ENCODE measurements at regions not wholly inside any gene's neighbourhood (a gene's known extent, or its start where the extent isn't known, plus 50 kb on each side); places are given as distances from the start of the nearest gene placed in this dataset.
A peak's percentile ranks its signal among the peaks of the same experiment; 100 is the strongest.

- H3K4me2 ChIP-seq (ENCODE audit: insufficient read depth, insufficient read length, low read length): no peak overlapping the region
- H3K14ac ChIP-seq (ENCODE audit: insufficient read depth, low read length): no peak overlapping the region
- no peaks in the 10 kb centered on the region for H3K79me1 ChIP-seq (ENCODE audit: insufficient read depth, low read depth, low read length, poor library complexity, severe bottlenecking)
- no peak overlapping the region for H3K18ac ChIP-seq (ENCODE audit: insufficient read length, low read depth, low read length)
- H4K8ac ChIP-seq (replicated peaks; ENCODE audit: insufficient read length, low read depth, low read length): no peak overlapping the region
- H2AFZ ChIP-seq (ENCODE audit: low read length): no peak overlapping the region
- no peaks in the 10 kb centered on the region for H3K4me1 Mint-ChIP-seq
- H3K27ac Mint-ChIP-seq: no peak overlapping the region
- TF ChIP-seq CTCF (conservative IDR thresholded peaks at IDR 0.05): peak; percentile 53
- H4K91ac ChIP-seq (ENCODE audit: insufficient read length, low read depth, low read length): no peak overlapping the region
- no peak overlapping the region for H2BK15ac ChIP-seq (ENCODE audit: low read depth, low read length)
- H3K23ac ChIP-seq (ENCODE audit: insufficient read length, low read depth, low read length): no peak overlapping the region
- H3K36me3 Mint-ChIP-seq (ENCODE audit: insufficient read depth in 1 of 3, low read depth in 3 of 3): peaks cover 0 to 2% (median 0%) of the 10 kb centered on the region in 3 experiments; a peak in 2 of 7 replicates
- no peak overlapping the region for H3T11ph ChIP-seq (ENCODE audit: low read length)
- no peaks in the 10 kb centered on the region for H3K9me3 ChIP-seq (ENCODE audit: control insufficient read depth, low read depth, low read length)
- no peaks in the 10 kb centered on the region for H3K4me1 ChIP-seq (ENCODE audit: insufficient read depth, low read length)
- no peak overlapping the region for H3K9ac ChIP-seq (ENCODE audit: extremely low read depth, insufficient read length, low read length)
- H3K27ac ChIP-seq (ENCODE audit: insufficient read length, low read depth, low read length): no peak overlapping the region
- no peak overlapping the region for H3K4ac ChIP-seq (ENCODE audit: low read depth, low read length)
- H3K9me3 Mint-ChIP-seq: no peaks in the 10 kb centered on the region; a peak in 2 of 5 replicates
- H3K27me3 ChIP-seq (ENCODE audit: insufficient read depth, low read length): no peaks in the 10 kb centered on the region
- no CpG with 5 or more reads among the region's 1 CpG for WGBS (ENCODE audit: extremely low coverage, insufficient read length, low lambda C conversion rate)
- H3K23me2 ChIP-seq (ENCODE audit: insufficient read length, low read depth, low read length, poor library complexity, severe bottlenecking): no peaks in the 10 kb centered on the region
- no peak overlapping the region for H3K4me3 Mint-ChIP-seq
- H2AK5ac ChIP-seq (ENCODE audit: insufficient read length, low read length): no peak overlapping the region
- H3K27me3 Mint-ChIP-seq (ENCODE audit: low read depth): peaks cover 1% of the 10 kb centered on the region
- H2BK12ac ChIP-seq (ENCODE audit: insufficient read length, low read depth, low read length): no peak overlapping the region
- no peak overlapping the region for H2BK5ac ChIP-seq (ENCODE audit: insufficient read length, low read length)
- no peaks in the 10 kb centered on the region for H4K20me1 ChIP-seq (ENCODE audit: control insufficient read depth, insufficient read depth, insufficient read length)
- H2BK20ac ChIP-seq (ENCODE audit: low read depth, low read length, poor library complexity, severe bottlenecking): no peak overlapping the region
- no peak overlapping the region for H2BK120ac ChIP-seq (ENCODE audit: low read depth, low read length, poor library complexity, severe bottlenecking)
- no peaks in the 10 kb centered on the region for H3K79me2 ChIP-seq (ENCODE audit: insufficient read depth, low read length)
- H4K5ac ChIP-seq (ENCODE audit: insufficient read length, low read depth, low read length): no peak overlapping the region
- DNase-seq: peak; percentile 59
- H3K56ac ChIP-seq (ENCODE audit: insufficient read length, low read depth, low read length): no peak overlapping the region
Measured at GRCh38 chr7:42736931-42737330, 174.9 kb downstream of the C7orf25 start.
